Keratinocyte (primary cell): ENCODE measurements at regions not wholly inside any gene's neighbourhood (a gene's known extent, or its start where the extent isn't known, plus 50 kb on each side); places are given as distances from the start of the nearest gene placed in this dataset.

ENCODE experiments used
- CTCF ChIP-seq, 3 experiments: IDR thresholded peaks in 1 of 3; conservative IDR thresholded peaks in 1 of 3; optimal IDR thresholded peaks in 1 of 3; 2 replicates in 2 of 3; 3 replicates in 1 of 3; pipeline versions ENCODE3 to v1.5.1; 2011; ENCODE audit warnings: low read length in 3 of 3, mild to moderate bottlenecking in 3 of 3, moderate library complexity in 2 of 3, control low read depth in 1 of 3, inconsistent platforms in 1 of 3; ENCODE audit not compliant: insufficient read depth in 2 of 3; ENCODE audit errors: extremely low read depth in 1 of 3
- EZH2 ChIP-seq: IDR thresholded peaks from one replicate; pipeline ENCODE4 v1.6.1; 2012; ENCODE audit warnings: inconsistent platforms, mild to moderate bottlenecking, low read length, moderate library complexity

GRCh38 chr11:33507967-33508366 is 192.7 kb downstream of the C11orf91 start:
- TF ChIP-seq CTCF (optimal IDR thresholded peaks at IDR 0.05 in 1 of 3, IDR thresholded peaks at IDR 0.05 in 1 of 3, conservative IDR thresholded peaks at IDR 0.05 in 1 of 3; ENCODE audit: extremely low read depth in 1 of 3, insufficient read depth in 2 of 3, low read length in 3 of 3) (no peak), EZH2 (no peak)
